Omental fat pad (tissue), 3 donors: ENCODE measurements at regions not wholly inside any gene's neighbourhood (a gene's known extent, or its start where the extent isn't known, plus 50 kb on each side); places are given as distances from the start of the nearest gene placed in this dataset.

Experiments used
- ATAC-seq: fragments of 150-250 bp; one replicate; pipeline ENCODE4 v1.9.1; 2016; ENCODE audit warnings: mild to moderate bottlenecking, moderate library complexity; ENCODE audit not compliant: low FRiP score
- DNase-seq: peaks from one replicate; pipeline ENCODE4 v3.0.0-alpha.2; 2019; ENCODE audit warnings: low spot score
- CTCF ChIP-seq, 3 donors: fragments of 450-650 bp; IDR thresholded peaks; one replicate each; pipeline ENCODE4 v1.5.1; 2016 to 2017; ENCODE audit warnings: antibody characterized with exemption in 3 of 3, mild to moderate bottlenecking in 3 of 3, moderate library complexity in 2 of 3

- no peak for TF ChIP-seq CTCF (IDR thresholded peaks at IDR 0.05)
- ATAC-seq, result no peak
- DNase-seq, result no peak
These were observed 176.1 kb upstream of the MVB12B start for GRCh38 chr9:126150411-126151030.

GRCh38 chr9:126151031-126151685 lies 175.5 kb upstream of the MVB12B start:
- ATAC-seq (no peak), DNase-seq (no peak)
- no peak for TF ChIP-seq CTCF (IDR thresholded peaks at IDR 0.05)

- ATAC-seq, result no peak
- no peak for TF ChIP-seq CTCF (IDR thresholded peaks at IDR 0.05)
These were observed 174.9 kb upstream of the MVB12B start for GRCh38 chr9:126151686-126152134.

DNA sequence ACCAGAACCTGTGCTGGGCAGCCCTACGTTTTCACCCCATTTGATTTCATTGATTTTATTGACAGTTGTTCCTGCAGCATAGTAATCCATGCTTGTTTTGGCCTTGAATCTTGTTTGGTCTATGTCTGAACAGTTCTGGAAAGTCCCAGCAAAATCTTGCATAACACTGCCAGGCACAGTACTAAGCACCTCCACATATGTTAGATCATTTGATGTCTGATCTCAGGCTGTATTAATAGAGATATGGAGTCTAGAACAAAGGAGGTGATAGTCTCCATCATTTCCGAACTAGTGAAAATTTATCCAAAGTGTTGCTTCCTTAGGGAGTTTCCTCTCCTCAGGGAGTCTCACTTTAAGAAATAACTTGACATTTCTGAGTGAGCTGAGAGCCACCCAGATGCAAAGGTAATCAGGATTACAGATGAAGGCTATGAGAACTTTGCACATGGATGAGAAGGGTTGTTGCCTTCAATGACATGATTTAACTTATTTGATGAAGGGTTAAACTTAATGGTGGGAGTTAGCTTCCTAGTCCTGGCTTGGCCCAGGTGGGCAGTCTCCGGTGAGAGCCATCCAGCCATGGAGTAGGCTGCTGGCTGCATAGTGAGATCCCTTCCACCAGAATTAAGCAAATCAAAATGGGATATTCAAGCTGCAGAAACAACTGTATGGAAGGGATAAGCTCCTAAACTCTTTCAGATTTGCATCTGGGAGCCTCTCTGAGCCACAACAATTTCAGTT lies 173.8 kb upstream of the MVB12B start:
- DNase-seq (no peak), ATAC-seq (no peak)
- TF ChIP-seq CTCF (IDR thresholded peaks at IDR 0.05), result no peak

More at GRCh38 chr9:126151686-126152134, 174.9 kb upstream of the MVB12B start:
- DNase-seq, result no peak

DNA sequence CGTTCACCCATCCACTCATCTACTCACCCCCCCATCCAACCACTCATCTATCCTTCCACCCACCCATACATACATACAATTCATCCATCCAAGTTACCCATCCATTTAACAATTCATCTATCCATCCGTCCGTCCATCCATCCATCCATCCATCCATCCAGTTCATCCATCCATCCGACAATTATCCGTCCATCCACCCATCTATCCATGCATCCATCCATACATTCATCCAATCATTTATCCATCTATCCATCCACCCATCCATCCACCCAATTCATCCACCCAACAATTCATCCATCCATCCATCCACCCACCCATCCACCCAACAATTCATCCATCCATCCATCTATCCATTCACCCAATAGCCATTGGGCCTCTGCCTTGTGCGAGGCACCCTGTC lies 173.2 kb upstream of the MVB12B start:
- no peak for ATAC-seq
- TF ChIP-seq CTCF (IDR thresholded peaks at IDR 0.05), result no peak
- no peak for DNase-seq

- DNase-seq (no peak), ATAC-seq (no peak)
- no peak for TF ChIP-seq CTCF (IDR thresholded peaks at IDR 0.05)
These were observed 172.3 kb upstream of the MVB12B start for GRCh38 chr9:126154182-126154827.
